ENCODE measurements at regions not wholly inside any gene's neighbourhood (a gene's known extent, or its start where the extent isn't known, plus 50 kb on each side); places are given as distances from the start of the nearest gene placed in this dataset.

GRCh38 chr20:4069751-4070150, 54.4 kb upstream of the RNF24 start:
- no peak overlapping the region for H3K4me3 ChIP-seq (replicated peaks; ENCODE audit: low read depth, low read length)
- TF ChIP-seq, protein P1, sequence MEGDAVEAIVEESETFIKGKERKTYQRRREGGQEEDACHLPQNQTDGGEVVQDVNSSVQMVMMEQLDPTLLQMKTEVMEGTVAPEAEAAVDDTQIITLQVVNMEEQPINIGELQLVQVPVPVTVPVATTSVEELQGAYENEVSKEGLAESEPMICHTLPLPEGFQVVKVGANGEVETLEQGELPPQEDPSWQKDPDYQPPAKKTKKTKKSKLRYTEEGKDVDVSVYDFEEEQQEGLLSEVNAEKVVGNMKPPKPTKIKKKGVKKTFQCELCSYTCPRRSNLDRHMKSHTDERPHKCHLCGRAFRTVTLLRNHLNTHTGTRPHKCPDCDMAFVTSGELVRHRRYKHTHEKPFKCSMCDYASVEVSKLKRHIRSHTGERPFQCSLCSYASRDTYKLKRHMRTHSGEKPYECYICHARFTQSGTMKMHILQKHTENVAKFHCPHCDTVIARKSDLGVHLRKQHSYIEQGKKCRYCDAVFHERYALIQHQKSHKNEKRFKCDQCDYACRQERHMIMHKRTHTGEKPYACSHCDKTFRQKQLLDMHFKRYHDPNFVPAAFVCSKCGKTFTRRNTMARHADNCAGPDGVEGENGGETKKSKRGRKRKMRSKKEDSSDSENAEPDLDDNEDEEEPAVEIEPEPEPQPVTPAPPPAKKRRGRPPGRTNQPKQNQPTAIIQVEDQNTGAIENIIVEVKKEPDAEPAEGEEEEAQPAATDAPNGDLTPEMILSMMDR (IDR thresholded peaks at IDR 0.05; ENCODE audit: low read length, missing control alignments): no peak
- DNase-seq (ENCODE audit: low read depth): peak; percentile 53

DNA sequence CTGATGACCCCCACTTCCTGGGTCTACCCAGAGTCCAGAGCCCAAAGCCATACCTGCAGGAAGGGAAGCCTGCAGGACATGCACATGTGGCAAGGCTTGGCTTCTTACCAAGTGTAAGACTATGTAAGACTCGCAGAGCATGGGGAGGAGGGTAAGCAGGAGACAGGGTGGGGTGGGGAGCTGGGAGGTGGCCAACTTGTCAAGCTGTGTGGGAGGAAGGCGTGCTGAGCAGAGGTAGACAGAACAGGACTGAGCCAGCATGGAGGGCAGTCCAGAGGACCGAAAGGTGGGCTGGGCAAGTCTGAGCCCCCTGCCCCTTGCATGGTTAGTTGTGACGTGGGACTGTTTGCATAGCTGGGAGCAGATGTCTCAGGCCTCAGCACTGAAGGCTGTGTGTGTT, 53.4 kb upstream of the RNF24 start:
- TF ChIP-seq, protein P1 (IDR thresholded peaks at IDR 0.05; ENCODE audit: low read length, missing control alignments): no peak
- H3K4me3 ChIP-seq (replicated peaks; ENCODE audit: low read depth, low read length): no peak overlapping the region
- peak; percentile 57 for DNase-seq (ENCODE audit: low read depth)

DNA sequence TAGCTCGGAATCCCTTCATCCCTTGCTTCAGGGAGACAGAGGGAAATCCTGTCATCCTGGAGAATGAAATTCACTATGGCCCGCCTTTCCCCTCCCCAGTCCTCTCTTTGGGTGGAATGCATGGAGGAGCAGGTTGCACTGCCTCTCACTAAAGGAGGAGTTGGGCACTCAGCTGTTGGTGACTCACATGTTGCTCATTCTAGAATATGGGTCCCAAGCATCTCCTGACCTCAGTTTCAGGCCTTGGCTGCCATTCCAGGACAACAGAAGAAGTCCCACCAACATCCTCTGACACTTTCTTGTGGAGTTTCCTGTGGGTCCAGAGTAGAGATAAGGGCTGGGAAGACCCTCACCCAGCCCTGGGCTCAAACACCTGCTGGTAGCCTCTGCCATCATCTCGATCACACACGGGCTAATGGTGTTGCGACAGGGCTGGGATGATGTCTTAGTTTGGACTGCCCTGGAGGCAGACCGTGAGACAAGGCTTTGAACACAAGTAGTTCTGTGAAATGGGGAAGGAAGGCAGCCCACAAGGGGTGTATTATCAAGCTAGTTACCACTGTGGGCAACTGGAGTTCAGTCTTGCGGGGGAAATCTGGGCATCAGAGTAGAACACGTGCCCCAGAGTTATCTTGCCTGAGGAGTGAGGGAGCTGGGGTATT, 52.4 kb upstream of the RNF24 start:
- TF ChIP-seq, protein P1 (IDR thresholded peaks at IDR 0.05; ENCODE audit: low read length, missing control alignments): no peak
- peak; percentile 75 for DNase-seq (ENCODE audit: low read depth)

DNA sequence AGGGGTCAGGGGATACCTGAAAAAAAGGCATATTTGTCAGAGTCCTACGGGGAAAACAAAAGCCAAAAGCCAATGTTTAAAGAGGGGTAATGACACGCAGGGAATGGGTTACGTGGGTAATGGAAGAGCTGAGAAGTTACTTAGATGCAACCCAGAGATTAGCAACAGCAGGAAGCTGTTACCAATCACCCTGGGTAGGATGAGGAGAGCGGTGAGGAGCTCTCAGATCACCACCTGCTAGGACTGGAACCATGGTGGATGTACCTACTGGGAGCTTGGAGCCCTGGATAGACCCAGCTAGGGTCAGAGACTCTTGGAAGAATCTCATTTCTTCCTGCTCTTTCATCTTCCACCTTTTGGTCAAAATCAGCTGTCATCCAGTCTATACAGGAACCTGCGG, 51.2 kb upstream of the RNF24 start:
- DNase-seq (ENCODE audit: low read depth): no peak
- H3K4me3 ChIP-seq (replicated peaks; ENCODE audit: low read depth, low read length): no peak overlapping the region
- TF ChIP-seq, protein P1 (IDR thresholded peaks at IDR 0.05; ENCODE audit: low read length, missing control alignments): no peak

More for the DNA sequence above, 52.4 kb upstream of the RNF24 start:
- H3K4me3 ChIP-seq (replicated peaks; ENCODE audit: low read depth, low read length): no peak overlapping the region

GRCh38 chr20:4065391-4065844, 50.1 kb upstream of the RNF24 start:
- H3K4me3 ChIP-seq (replicated peaks; ENCODE audit: low read depth, low read length): peak overlapping the region; percentile 11
- peak; percentile 96 for DNase-seq (ENCODE audit: low read depth)
- TF ChIP-seq, protein P1 (IDR thresholded peaks at IDR 0.05; ENCODE audit: low read length, missing control alignments): no peak
